Pulmonary artery endothelial cell (primary cell): ENCODE measurements at regions not wholly inside any gene's neighbourhood (a gene's known extent, or its start where the extent isn't known, plus 50 kb on each side); places are given as distances from the start of the nearest gene placed in this dataset.
"Not testable (repeated sequence)": the region's sequence is repeated elsewhere in the genome, so short reads cannot be mapped to it uniquely, and the experiment has no call there.

Source experiments
- DNase-seq: peaks from one replicate; pipeline ENCODE4 v3.0.0-alpha.2; 2011; ENCODE audit warnings: low read depth, low spot score

DNA sequence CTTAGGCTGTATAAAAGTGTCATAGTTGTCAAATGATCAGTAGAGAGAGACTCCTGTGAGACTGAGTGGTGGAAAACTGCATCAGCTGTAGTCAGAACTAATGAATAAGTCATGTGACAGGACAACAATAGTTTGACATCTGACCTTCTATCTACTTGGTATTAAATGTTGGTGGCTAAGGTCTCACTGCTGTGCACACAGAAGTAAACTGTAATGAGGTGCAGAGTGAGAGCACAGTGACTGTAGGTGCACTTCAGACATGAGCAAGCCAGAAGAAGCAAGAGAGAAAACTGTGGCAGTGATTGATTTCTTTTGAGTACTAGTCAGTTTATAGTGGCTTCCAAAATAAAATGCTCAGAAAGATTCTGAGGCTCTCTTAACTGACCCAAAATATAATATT, 803.6 kb downstream of the RAPGEF2 start:
- no peak for DNase-seq

DNA sequence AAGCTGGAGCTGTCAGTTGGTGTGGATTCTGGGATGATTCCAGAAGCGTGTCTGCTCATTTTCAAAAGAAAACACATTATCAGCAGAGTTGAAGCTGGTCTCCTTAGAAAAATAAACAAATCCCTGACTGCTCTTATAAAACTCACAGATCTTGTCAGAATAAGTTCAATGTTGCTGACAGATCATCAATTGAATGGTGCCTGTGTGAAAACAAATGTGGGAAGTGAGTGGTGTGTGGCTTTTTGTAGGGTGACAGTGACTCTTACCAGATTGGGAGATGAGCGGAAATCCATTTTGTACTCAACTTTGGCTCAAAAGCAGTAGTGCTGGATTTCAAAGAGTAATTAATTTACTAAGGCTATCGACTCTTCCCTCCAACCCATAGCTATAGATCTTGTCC, 807.8 kb downstream of the RAPGEF2 start:
- no peak for DNase-seq

GRCh38 chr4:159922119-159922518, 819.2 kb downstream of the RAPGEF2 start:
- DNase-seq = no peak

GRCh38 chr4:159925770-159926169, 822.9 kb downstream of the RAPGEF2 start:
- no peak for DNase-seq

DNA sequence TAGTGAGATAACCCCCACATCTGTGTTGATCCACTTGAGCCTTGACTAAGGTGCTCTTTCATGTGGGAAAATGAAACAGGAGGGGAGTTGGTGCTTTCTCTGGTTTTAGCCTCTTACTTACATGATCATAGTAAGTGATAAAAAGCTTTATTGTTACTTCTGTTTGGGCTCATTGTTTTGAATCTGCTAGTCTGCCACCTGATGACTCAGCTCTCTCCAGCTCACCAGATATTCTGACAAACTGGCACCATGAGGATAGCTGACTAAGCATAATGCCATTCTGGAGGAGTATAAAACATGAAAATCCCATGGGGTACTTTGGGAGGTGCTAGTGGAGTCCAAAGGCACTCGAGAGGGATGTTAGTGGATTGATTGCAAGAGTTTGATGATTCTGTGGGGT, 824.0 kb downstream of the RAPGEF2 start:
- DNase-seq = no peak

DNA sequence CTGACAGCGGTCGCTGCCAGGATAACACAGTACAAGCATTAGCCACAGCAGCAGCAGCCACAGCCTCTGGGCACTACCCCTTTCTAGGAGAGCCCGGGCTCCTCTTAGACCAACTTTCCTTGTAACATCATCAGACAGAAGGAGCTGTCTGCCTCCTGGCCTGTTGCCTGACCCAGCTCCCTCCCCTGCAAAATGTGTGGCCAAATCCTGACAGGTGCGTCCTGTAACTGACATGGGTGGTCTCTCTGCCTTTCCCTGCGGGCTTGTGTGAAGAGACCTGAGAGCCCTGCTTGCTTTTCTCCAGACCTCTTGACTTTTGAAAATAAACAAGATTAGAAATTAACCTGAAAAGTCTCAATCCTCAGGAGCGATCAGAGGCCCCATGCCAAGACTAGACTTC, 824.9 kb downstream of the RAPGEF2 start:
- no peak for DNase-seq

DNA sequence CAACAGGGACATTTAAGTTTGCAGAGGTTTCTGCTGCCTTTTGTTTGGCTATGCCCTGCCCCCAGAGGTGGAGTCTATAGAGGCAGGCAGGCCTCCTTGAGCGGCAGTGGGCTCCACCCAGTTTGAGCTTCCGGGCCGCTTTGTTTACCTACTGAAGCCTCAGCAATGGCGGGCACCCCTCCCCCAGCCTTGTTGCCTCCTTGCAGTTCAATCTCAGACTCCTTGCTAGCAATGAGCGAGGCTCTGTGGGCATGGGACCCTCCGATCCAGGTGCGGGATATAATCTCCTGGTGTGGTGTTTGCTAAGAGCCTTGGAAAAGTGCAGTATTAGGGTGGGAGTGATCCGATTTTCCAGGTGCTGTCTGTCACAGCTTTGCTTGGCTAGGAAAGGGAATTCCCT, 831.7 kb downstream of the RAPGEF2 start:
- DNase-seq = not testable (repeated sequence)

DNA sequence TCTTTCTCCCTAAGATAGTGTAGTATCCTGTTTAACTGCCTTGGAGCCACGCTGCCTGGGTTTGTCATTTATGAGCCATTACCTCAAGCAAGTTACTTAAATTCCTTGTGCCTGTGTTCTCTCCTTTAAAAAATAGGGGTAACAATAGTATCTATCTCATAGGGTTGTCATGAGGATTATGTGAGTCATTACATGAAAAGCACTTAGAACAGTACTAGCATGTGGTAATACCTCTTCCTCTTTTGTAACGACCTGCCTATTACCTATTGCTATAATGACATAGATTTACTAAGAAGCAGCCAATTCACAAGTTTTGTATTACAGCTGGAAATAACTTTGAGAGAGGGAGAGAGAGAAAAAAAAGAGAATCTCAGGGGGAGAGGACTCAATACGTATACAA, 834.7 kb downstream of the RAPGEF2 start:
- no peak for DNase-seq

DNA sequence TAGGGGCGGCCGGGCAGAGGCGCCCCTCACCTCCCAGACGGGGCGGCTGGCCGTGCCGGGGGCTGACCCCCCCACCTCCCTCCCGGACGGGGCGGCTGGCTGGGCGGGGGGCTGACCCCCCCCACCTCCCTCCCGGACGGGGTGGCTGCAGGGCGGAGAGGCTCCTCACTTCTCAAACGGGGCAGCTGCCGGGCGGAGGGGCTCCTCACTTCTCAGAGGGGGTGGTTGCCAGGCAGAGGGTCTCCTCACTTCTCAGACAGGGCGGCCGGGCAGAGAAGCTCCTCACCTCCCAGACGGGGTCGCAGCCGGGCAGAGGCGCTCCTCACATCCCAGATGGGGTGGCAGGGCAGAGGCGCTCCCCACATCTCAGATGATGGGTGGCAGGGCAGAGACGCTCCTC, 836.8 kb downstream of the RAPGEF2 start:
- DNase-seq = not testable (repeated sequence)

- DNase-seq = no peak
Observed at GRCh38 chr4:159941076-159941475, 838.2 kb downstream of the RAPGEF2 start.

GRCh38 chr4:159944477-159944876, 841.6 kb downstream of the RAPGEF2 start:
- no peak for DNase-seq

- no peak for DNase-seq
Observed at GRCh38 chr4:159946983-159947615, 844.2 kb downstream of the RAPGEF2 start.

DNA sequence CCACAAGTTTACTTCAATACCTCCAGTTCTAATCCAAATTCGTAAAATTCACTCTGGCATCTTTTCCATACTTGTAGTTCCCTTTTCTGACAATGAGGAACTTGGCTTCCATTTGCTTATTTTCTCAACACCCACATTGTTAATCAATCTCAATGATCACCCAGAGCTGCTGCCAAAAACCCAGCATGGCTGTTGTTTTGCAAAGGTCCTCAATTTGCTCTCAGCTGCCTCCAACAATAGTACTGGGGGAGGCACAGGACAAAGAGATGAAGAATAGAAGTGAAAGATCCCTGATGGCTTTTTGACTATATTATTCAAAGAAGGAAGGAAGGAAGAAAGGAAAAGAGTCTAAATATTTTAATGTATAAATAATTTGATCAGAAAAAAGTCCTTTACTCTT, 847.8 kb downstream of the RAPGEF2 start:
- no peak for DNase-seq

DNA sequence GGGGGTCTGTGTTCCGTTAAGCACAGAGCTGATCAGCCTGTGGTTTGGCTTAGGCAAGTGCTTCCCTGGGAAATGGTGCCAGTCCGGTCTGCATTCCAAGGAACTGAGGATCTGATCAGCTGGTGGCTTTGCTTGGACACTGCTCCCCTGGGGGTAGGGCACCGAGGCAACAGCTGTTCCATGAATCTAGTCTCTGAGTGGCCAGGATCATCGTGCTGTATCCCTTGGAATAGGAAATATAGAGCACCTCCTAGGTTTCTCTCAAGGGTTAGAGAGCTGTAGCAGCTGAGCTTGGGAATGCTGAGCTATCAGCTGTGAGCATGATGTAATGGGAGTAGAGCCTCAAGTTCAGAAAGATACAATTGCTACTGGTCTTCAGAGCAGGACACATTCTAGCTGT, 863.9 kb downstream of the RAPGEF2 start:
- no peak for DNase-seq

DNA sequence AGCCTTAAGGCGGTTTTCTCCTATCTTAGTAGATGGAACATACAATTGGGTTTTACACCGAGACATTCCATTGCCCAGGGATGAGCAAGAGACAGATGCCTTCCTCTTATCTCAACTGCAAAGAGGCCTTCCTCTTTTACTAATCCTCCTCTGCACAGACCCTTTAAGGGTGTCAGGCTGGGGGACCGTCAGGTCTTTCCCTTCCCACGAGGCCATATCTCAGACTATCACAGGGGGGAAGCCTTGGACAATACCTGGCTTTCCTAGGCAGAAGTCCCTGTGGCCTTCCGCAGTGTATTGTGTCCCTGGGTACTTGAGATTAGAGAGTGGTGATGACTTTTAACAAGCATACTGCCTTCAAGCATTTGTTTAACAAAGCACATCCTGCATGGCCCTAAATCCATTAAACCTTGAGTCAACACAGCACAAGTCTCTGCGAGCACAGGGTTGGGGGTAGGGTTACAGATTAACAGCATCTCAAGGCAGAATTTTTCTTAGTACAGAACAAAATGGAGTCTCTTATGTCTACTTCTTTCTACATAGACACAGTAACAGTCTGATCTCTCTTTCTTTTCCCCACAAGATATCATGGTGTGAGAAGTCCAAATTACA, 874.1 kb downstream of the RAPGEF2 start:
- DNase-seq = not testable (repeated sequence)

DNA sequence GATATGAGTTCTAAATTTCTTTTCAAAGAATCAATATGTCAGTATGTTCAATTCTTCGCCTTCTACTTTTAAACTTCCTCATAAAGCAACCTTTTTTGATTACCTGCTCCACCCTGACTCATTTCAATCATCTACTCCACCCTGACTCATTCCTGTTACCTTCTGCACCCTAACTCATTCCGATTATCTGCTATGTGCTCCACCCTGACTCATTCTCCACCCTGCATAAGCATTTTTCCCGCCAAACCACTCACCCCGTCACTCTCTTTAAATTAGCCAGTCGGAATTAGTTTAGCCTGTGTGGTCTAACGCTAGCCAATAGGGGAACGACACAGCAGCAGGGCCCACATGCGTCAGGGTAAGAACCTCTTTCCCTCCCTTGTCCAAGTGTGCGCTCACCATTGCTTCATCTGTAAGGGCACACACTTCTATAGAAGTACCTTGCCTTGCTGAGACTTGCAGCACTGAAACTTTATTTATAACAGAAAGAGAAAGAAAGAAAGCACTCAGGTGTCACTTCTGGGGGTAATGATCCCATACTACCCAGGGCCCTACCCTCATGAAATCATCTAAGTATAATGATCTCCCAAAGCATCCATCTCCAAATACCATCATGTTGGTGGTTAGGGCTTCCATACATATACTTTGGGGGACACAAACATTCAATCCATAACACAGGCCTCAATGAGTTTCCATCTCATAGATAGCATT, 875.2 kb downstream of the RAPGEF2 start:
- DNase-seq = no peak

- DNase-seq = no peak
Observed at GRCh38 chr4:159979351-159979750, 876.5 kb downstream of the RAPGEF2 start.

GRCh38 chr4:159979953-159980352, 877.1 kb downstream of the RAPGEF2 start:
- DNase-seq = no peak

GRCh38 chr4:159980826-159981468, 878.1 kb downstream of the RAPGEF2 start:
- no peak for DNase-seq

- no peak for DNase-seq
Observed at GRCh38 chr4:159981469-159981856, 878.6 kb downstream of the RAPGEF2 start.

- DNase-seq = no peak
Observed at GRCh38 chr4:159983082-159983481, 880.2 kb downstream of the RAPGEF2 start.
